ENCODE measurements at regions not wholly inside any gene's neighbourhood (a gene's known extent, or its start where the extent isn't known, plus 50 kb on each side); places are given as distances from the start of the nearest gene placed in this dataset.

DNA sequence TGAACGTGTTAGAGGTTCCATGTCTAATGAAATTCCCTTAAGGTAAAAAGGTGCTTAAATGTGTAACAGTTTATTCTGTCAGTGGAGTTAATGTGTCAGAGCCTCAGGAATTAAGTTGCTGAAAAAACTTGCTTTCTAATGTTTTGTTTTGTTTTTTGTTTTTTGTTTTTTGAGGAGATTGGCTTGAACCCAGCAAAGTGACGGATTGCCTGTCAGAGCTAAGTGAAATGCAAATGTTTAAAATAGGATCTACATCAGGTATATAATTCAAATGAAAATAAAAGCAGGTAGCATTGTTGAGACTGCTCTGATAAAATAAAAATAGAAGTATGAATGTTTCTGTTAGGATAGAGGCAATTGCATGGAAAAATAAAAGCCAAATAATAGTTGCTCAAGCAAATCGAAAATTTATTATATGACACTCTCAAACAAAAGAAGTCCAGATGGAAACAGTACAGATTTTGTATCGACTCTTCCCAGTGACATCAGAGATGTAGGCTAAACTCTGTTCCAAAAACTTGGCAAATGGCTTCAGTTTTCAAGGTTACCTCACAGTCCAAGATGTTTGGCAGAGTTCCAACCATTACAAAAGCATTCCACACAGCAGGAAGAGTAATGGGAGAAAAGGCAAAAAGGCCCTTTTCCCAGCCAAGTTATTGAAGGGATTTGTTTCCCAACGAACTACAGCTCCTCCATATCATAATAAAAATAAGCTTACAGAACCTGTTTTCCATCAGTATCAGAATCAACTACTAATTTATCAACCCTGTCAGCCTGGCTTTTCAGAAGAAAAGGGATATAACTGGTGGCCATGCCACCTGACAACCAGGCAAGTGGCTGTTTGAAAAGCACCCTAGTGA is 291.0 kb downstream of the TBL1XR1 start:
- no peak overlapping the region for H3K4me3 ChIP-seq
- no peak for TF ChIP-seq Cebpa-rat (IDR thresholded peaks at IDR 0.05)
- no peak overlapping the region for H3K4me2 ChIP-seq
- H3K4me1 ChIP-seq: no peaks in the 10 kb centered on the region
- H4K20me1 ChIP-seq: no peaks in the 10 kb centered on the region
- H3K9me3 ChIP-seq (replicated peaks in 1 of 11): no peaks in the 10 kb centered on the region; a peak in 1 of 22 replicates
- H3K27ac ChIP-seq: no peak overlapping the region
- no peak overlapping the region for H3K9ac ChIP-seq
- H3K27me3 ChIP-seq: no peaks in the 10 kb centered on the region
- H3K36me3 ChIP-seq: no peaks in the 10 kb centered on the region

DNA sequence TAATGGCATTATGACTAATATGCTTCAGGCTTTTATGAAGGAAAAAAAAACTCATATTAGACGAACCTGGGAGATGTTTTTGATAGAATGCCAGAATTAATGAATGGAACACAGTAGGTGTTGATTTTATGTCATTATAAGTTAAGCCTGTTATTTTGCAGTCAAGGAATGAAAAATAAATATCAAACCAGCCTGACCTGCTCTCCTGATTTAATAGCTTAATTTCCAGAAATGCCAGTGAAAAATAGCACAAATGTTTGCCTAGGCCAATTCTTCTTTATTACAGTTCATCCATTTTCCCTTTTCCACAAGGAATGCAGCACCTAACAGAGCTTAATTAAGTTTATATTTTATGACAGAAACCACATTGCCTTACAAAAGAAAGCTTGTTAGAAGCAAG is 292.0 kb downstream of the TBL1XR1 start:
- Histone ChIP-seq H3K27ac (no peak overlapping the region), H3K36me3 (no peaks in the 10 kb centered on the region), H3K4me2 (no peak overlapping the region), H3K4me1 (no peaks in the 10 kb centered on the region), H3K27me3 (no peaks in the 10 kb centered on the region), H3K9me3 (replicated peaks in 1 of 11) (no peaks in the 10 kb centered on the region; a peak in 1 of 22 replicates), H4K20me1 (no peaks in the 10 kb centered on the region), H3K4me3 (no peak overlapping the region), H3K9ac (no peak overlapping the region)
- no peak for TF ChIP-seq Cebpa-rat (IDR thresholded peaks at IDR 0.05)

GRCh38 chr3:176904506-176904905 is 292.8 kb downstream of the TBL1XR1 start:
- Histone ChIP-seq H3K4me3 (no peak overlapping the region), H3K9me3 (replicated peaks in 1 of 11) (no peaks in the 10 kb centered on the region; a peak in 1 of 22 replicates), H3K9ac (no peak overlapping the region), H3K4me2 (no peak overlapping the region), H4K20me1 (no peaks in the 10 kb centered on the region; a peak in 1 of 22 replicates), H3K27ac (no peak overlapping the region), H3K27me3 (no peaks in the 10 kb centered on the region), H3K36me3 (no peaks in the 10 kb centered on the region), H3K4me1 (no peaks in the 10 kb centered on the region)
- TF ChIP-seq Cebpa-rat (IDR thresholded peaks at IDR 0.05): no peak

GRCh38 chr3:176896640-176897039 is 300.6 kb downstream of the TBL1XR1 start:
- peak overlapping the region in 2 of 11 experiments; percentile 1 to 45; a peak in 3 of 22 replicates for H3K9ac ChIP-seq
- H3K36me3 ChIP-seq: no peaks in the 10 kb centered on the region
- H3K9me3 ChIP-seq (replicated peaks in 1 of 11): peaks cover 17 to 32% (median 25%) of the 10 kb centered on the region in 11 experiments; a peak in 21 of 22 replicates
- no peak for TF ChIP-seq Cebpa-rat (IDR thresholded peaks at IDR 0.05)
- H3K4me1 ChIP-seq: peaks cover 0 to 27% (median 15%) of the 10 kb centered on the region in 10 experiments; a peak in 16 of 20 replicates
- H4K20me1 ChIP-seq: no peaks in the 10 kb centered on the region; a peak in 1 of 22 replicates
- 0 out of 20 replicates have a peak overlapping the region, but pooled peaks of 1 of the 10 experiments have one; percentile 17 for H3K4me3 ChIP-seq
- no peaks in the 10 kb centered on the region for H3K27me3 ChIP-seq
- peak overlapping the region in 10 of 11 experiments; percentile 5 to 83 (median 59); a peak in 17 of 22 replicates for H3K4me2 ChIP-seq
- H3K27ac ChIP-seq: peak overlapping the region in 4 of 11 experiments; percentile 6 to 56 (median 44); a peak in 7 of 22 replicates

GRCh38 chr3:176896165-176896564 is 301.1 kb downstream of the TBL1XR1 start:
- Histone ChIP-seq H3K27me3 (no peaks in the 10 kb centered on the region), H3K9ac (peak overlapping the region in 3 of 11 experiments; percentile 1 to 45 (median 16); a peak in 3 of 22 replicates), H3K4me3 (peak overlapping the region in 2 of 10 experiments; percentile 12 to 17; a peak in 1 of 20 replicates), H3K4me1 (peaks cover 0 to 27% (median 15%) of the 10 kb centered on the region in 10 experiments; a peak in 16 of 20 replicates), H4K20me1 (no peaks in the 10 kb centered on the region; a peak in 1 of 22 replicates), H3K27ac (peak overlapping the region in 4 of 11 experiments; percentile 6 to 56 (median 44); a peak in 6 of 22 replicates), H3K36me3 (no peaks in the 10 kb centered on the region), H3K9me3 (replicated peaks in 1 of 11) (peaks cover 17 to 37% (median 30%) of the 10 kb centered on the region in 11 experiments; a peak in 21 of 22 replicates), H3K4me2 (peak overlapping the region in 10 of 11 experiments; percentile 5 to 83 (median 59); a peak in 18 of 22 replicates)
- TF ChIP-seq Cebpa-rat (IDR thresholded peaks at IDR 0.05): no peak; a peak in 2 of 22 replicates

GRCh38 chr3:176879710-176880109 is 317.6 kb downstream of the TBL1XR1 start:
- Histone ChIP-seq H3K36me3 (no peaks in the 10 kb centered on the region; a peak in 1 of 22 replicates), H3K4me1 (no peaks in the 10 kb centered on the region), H3K27me3 (no peaks in the 10 kb centered on the region), H3K4me3 (no peak overlapping the region), H3K9ac (no peak overlapping the region), H3K9me3 (replicated peaks in 1 of 11) (peaks cover 34 to 72% (median 46%) of the 10 kb centered on the region in 11 experiments), H3K4me2 (no peak overlapping the region), H3K27ac (no peak overlapping the region), H4K20me1 (no peaks in the 10 kb centered on the region)
- no peak for TF ChIP-seq Cebpa-rat (IDR thresholded peaks at IDR 0.05)

DNA sequence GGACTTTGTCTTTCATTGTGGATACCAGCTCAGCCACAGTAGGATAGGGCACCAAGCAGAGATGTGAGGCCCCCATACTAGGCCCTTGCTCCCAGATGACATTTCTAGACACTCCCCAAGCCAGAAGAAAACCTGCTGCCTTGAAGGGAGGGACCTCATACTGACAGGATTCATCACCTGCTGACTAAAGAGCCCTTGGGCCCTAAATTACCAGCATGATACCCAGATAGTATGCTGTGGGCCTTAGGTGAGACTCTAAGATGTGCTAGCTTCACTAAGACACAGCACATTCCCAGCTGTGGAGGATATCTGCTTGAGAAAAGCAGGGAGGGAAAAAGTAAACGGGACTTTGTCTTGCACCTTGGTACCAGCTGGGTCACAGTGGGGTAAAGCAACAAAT is 324.0 kb downstream of the TBL1XR1 start:
- H4K20me1 ChIP-seq: no peaks in the 10 kb centered on the region
- no peak for TF ChIP-seq Cebpa-rat (IDR thresholded peaks at IDR 0.05)
- H3K27ac ChIP-seq: no peak overlapping the region
- H3K4me3 ChIP-seq: no peak overlapping the region
- peaks cover 0 to 6% (median 0%) of the 10 kb centered on the region in 11 experiments; a peak in 3 of 22 replicates for H3K36me3 ChIP-seq
- peak overlapping the region in 1 of 11 experiments; percentile 22; a peak in 1 of 22 replicates for H3K4me2 ChIP-seq
- H3K27me3 ChIP-seq: no peaks in the 10 kb centered on the region
- H3K4me1 ChIP-seq: peaks cover 0 to 14% (median 0%) of the 10 kb centered on the region in 10 experiments; a peak in 4 of 20 replicates
- no peak overlapping the region for H3K9ac ChIP-seq
- peaks cover 43 to 51% (median 47%) of the 10 kb centered on the region in 11 experiments for H3K9me3 ChIP-seq (replicated peaks in 1 of 11)

GRCh38 chr3:176872771-176873209 is 324.5 kb downstream of the TBL1XR1 start:
- peaks cover 0 to 14% (median 0%) of the 10 kb centered on the region in 10 experiments; a peak in 4 of 20 replicates for H3K4me1 ChIP-seq
- H3K4me3 ChIP-seq: no peak overlapping the region
- peaks cover 0 to 6% (median 0%) of the 10 kb centered on the region in 11 experiments; a peak in 3 of 22 replicates for H3K36me3 ChIP-seq
- H3K27ac ChIP-seq: no peak overlapping the region
- H4K20me1 ChIP-seq: no peaks in the 10 kb centered on the region
- no peak for TF ChIP-seq Cebpa-rat (IDR thresholded peaks at IDR 0.05)
- H3K9me3 ChIP-seq (replicated peaks in 1 of 11): peaks cover 41 to 51% (median 47%) of the 10 kb centered on the region in 11 experiments
- H3K4me2 ChIP-seq: peak overlapping the region in 1 of 11 experiments; percentile 22; a peak in 1 of 22 replicates
- H3K27me3 ChIP-seq: no peaks in the 10 kb centered on the region
- no peak overlapping the region for H3K9ac ChIP-seq

DNA sequence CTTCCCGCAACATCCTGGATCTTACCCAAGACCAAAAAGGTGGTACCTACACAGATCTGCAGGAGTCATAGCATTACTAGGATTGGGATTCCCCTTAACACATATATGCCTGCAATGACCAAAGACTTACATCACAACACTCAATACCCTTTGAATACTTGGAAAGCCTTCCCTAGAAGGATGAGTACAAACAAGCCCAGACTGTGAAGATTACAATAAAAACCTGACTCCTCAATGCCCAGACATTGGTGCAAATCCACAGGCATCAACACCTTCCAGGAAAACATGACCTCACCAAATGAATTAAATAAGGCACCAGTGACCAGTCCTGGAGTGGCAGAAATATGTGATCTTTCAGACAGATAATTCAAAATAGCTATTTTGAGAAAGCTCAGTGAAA is 326.8 kb downstream of the TBL1XR1 start:
- Histone ChIP-seq H3K4me3 (no peak overlapping the region), H3K27me3 (no peaks in the 10 kb centered on the region), H3K4me1 (peaks cover 0 to 14% (median 0%) of the 10 kb centered on the region in 10 experiments; a peak in 4 of 20 replicates), H4K20me1 (no peaks in the 10 kb centered on the region), H3K9me3 (replicated peaks in 1 of 11) (peaks cover 30 to 37% (median 34%) of the 10 kb centered on the region in 11 experiments), H3K36me3 (peaks cover 0 to 6% (median 0%) of the 10 kb centered on the region in 11 experiments; a peak in 3 of 22 replicates), H3K4me2 (peak overlapping the region in 2 of 11 experiments; percentile 16 to 29; a peak in 3 of 22 replicates), H3K9ac (no peak overlapping the region), H3K27ac (peak overlapping the region in 3 of 11 experiments; percentile 31 to 63 (median 53); a peak in 4 of 22 replicates)
- TF ChIP-seq Cebpa-rat (IDR thresholded peaks at IDR 0.05): no peak

Data from BLaER1 treated with 17β-estradiol and CSF1 and Interleukin-3, amounts not matched to agents 10 nM and 100 nM (cell line).